Neural cell (in vitro differentiated cells): ENCODE measurements at regions not wholly inside any gene's neighbourhood (a gene's known extent, or its start where the extent isn't known, plus 50 kb on each side); places are given as distances from the start of the nearest gene placed in this dataset.
A peak's percentile ranks its signal among the peaks of the same experiment; 100 is the strongest.

Experiments used
- H2AFZ ChIP-seq: fragments of 200-600, 300-800 bp; sonication (generic), shearing (Covaris generic); 2 replicates; pipeline ENCODE4 v1.6.0; 2014; ENCODE audit warnings: low read depth, mild to moderate bottlenecking, antibody characterized with exemption, low read length, moderate library complexity
- H3F3A ChIP-seq: fragments of 200-600 bp; shearing (Covaris generic); 2 replicates; pipeline ENCODE4 v1.6.1; 2016; ENCODE audit warnings: mild to moderate bottlenecking, moderate library complexity, mixed read lengths, antibody characterized with exemption, low read length; ENCODE audit not compliant: insufficient read depth, poor library complexity, severe bottlenecking
- H3K27ac ChIP-seq: fragments of 200-600, 300-800 bp; sonication (generic), shearing (Covaris generic); 2 replicates; pipeline ENCODE4 v1.5.1; 2014; ENCODE audit warnings: mild to moderate bottlenecking, low read length, moderate library complexity
- H3K27me3 ChIP-seq: fragments of 300-800, 200-600 bp; sonication (generic), shearing (Covaris generic); 2 replicates; pipeline ENCODE4 v1.6.0; 2014; ENCODE audit warnings: mild to moderate bottlenecking, low read depth, low read length, moderate library complexity; ENCODE audit not compliant: insufficient read depth
- H3K36me3 ChIP-seq: fragments of 300-800, 200-600 bp; sonication (generic), shearing (Covaris generic); 2 replicates; pipeline ENCODE4 v1.5.1; 2014; ENCODE audit warnings: mild to moderate bottlenecking, antibody characterized with exemption, low read length, moderate library complexity; ENCODE audit not compliant: insufficient read depth
- H3K4me2 ChIP-seq: fragments of 300-800, 200-600 bp; sonication (generic), shearing (Covaris generic); 2 replicates; pipeline ENCODE4 v1.6.0; 2014; ENCODE audit warnings: mild to moderate bottlenecking, low read length
- H3K4me3 ChIP-seq: fragments of 300-800, 200-600 bp; sonication (generic), shearing (Covaris generic); 2 replicates; pipeline ENCODE4 v1.5.1; 2014; ENCODE audit warnings: mild to moderate bottlenecking, low read length, moderate library complexity
- H3K79me2 ChIP-seq: fragments of 200-600 bp; shearing (Covaris generic); replicated peaks from 2 replicates; pipeline ENCODE4 v1.6.0; 2014; ENCODE audit warnings: mild to moderate bottlenecking, low read length, moderate library complexity; ENCODE audit not compliant: insufficient read depth
- H3K9ac ChIP-seq: fragments of 300-800, 200-600 bp; sonication (generic), shearing (Covaris generic); 2 replicates; pipeline ENCODE4 v1.6.1; 2016; ENCODE audit warnings: mild to moderate bottlenecking, low read length, mixed read lengths
- H3K9me2 ChIP-seq: fragments of 200-600 bp; shearing (Covaris generic); 2 replicates; pipeline ENCODE4 v1.6.1; 2016; ENCODE audit warnings: mild to moderate bottlenecking, low read length, mixed read lengths; ENCODE audit not compliant: insufficient read depth
- H3K9me3 ChIP-seq: fragments of 200-600, 300-800 bp; sonication (generic), shearing (Covaris generic); 2 replicates; pipeline ENCODE4 v1.6.1; 2016; ENCODE audit warnings: mild to moderate bottlenecking, mixed run types, low read length, moderate library complexity, mixed read lengths
- H4K20me1 ChIP-seq: fragments of 200-600 bp; shearing (Covaris generic); 2 replicates; pipeline ENCODE4 v1.6.1; 2016; ENCODE audit warnings: mild to moderate bottlenecking, mixed run types; ENCODE audit not compliant: insufficient read depth
- CTCF ChIP-seq: fragments of 450-650 bp; IDR thresholded peaks from 2 replicates; pipeline ENCODE4 v1.5.1; 2014; ENCODE audit warnings: antibody characterized with exemption, mild to moderate bottlenecking, moderate library complexity; ENCODE audit not compliant: poor library complexity, severe bottlenecking
- EP300 ChIP-seq: fragments of 450-650 bp; conservative IDR thresholded peaks from 2 replicates; pipeline ENCODE4 v1.6.1; 2014; ENCODE audit warnings: antibody characterized with exemption, mild to moderate bottlenecking, moderate library complexity; ENCODE audit not compliant: poor library complexity, severe bottlenecking
- EZH2 ChIP-seq: fragments of 200-600, 300-800 bp; shearing (Covaris generic), sonication (generic); IDR thresholded peaks from 2 replicates; pipeline ENCODE4 v1.6.1; 2014; ENCODE audit warnings: antibody characterized with exemption, low read length, borderline replicate concordance, mild to moderate bottlenecking; ENCODE audit not compliant: insufficient read depth, poor library complexity, severe bottlenecking
- MXI1 ChIP-seq: fragments of 450-650 bp; conservative IDR thresholded peaks from 2 replicates; pipeline ENCODE4 v1.6.1; 2014; ENCODE audit warnings: antibody characterized with exemption, mild to moderate bottlenecking; ENCODE audit not compliant: poor library complexity, severe bottlenecking
- POLR2AphosphoS5 ChIP-seq: IDR thresholded peaks from 2 replicates; pipeline ENCODE4 v1.6.1; 2012
- RAD21 ChIP-seq: fragments of 450-650 bp; conservative IDR thresholded peaks from 2 replicates; pipeline ENCODE4 v1.6.1; 2014; ENCODE audit warnings: antibody characterized with exemption, mild to moderate bottlenecking, moderate library complexity
- TAF1 ChIP-seq: IDR thresholded peaks from 2 replicates; pipeline ENCODE4 v1.6.1; 2012; ENCODE audit warnings: low read depth
- TF ChIP-seq, protein P1 (sequence below): IDR thresholded peaks from 2 replicates; pipeline ENCODE4 v1.6.1; 2012; ENCODE audit warnings: borderline replicate concordance

DNA sequence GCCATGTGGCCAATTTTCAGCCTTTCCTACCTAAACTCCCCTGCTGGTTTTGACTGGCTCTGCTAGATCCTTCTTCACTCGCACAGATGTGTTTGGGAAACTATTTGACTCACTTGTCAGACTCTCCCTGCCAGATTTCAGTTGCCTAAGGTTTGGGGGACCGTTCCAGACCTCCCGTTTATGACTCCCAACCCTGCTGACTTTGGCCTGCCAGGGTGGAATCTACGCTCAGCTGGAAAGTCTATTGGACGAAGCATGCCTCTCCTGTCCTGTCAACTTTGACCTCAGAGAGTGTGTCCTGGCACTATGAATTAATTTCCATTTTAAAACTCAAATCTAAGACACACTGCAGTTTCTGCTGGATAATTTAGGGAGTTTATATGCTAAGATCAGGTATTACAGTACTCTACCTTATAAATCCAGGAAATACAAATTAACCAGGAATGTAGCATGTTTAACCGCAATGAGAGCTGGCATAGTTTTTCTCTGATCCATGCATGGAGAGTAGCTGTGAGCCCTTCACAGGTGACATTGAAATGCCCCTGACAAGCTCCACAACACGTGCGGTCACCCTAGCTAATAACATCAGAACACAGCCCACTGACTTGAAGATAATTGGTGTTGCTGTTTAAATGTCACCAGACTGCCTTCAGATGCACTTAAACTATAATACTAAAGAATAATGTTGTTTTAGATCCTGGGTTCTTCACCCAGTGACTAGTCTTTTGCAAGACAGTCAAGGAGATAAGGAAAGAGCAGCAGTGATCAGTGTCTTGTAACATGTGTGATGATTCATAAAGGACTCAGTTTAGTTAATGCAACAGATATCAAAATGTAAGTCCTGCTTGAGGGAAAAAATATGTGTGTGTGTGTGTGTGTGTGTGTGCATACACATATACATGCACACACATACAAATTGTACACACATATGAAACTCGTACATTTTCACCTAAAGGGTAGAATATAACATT lies 223.0 kb upstream of the MCTP2 start:
- H3K27me3 ChIP-seq, result no peaks in the 10 kb centered on the region
- H3K9ac ChIP-seq, result no peak overlapping the region
- no peak overlapping the region for H3K27ac ChIP-seq
- H3K4me3 ChIP-seq, result no peak overlapping the region
- no peak overlapping the region for H2AFZ ChIP-seq
- TF ChIP-seq, protein P1, sequence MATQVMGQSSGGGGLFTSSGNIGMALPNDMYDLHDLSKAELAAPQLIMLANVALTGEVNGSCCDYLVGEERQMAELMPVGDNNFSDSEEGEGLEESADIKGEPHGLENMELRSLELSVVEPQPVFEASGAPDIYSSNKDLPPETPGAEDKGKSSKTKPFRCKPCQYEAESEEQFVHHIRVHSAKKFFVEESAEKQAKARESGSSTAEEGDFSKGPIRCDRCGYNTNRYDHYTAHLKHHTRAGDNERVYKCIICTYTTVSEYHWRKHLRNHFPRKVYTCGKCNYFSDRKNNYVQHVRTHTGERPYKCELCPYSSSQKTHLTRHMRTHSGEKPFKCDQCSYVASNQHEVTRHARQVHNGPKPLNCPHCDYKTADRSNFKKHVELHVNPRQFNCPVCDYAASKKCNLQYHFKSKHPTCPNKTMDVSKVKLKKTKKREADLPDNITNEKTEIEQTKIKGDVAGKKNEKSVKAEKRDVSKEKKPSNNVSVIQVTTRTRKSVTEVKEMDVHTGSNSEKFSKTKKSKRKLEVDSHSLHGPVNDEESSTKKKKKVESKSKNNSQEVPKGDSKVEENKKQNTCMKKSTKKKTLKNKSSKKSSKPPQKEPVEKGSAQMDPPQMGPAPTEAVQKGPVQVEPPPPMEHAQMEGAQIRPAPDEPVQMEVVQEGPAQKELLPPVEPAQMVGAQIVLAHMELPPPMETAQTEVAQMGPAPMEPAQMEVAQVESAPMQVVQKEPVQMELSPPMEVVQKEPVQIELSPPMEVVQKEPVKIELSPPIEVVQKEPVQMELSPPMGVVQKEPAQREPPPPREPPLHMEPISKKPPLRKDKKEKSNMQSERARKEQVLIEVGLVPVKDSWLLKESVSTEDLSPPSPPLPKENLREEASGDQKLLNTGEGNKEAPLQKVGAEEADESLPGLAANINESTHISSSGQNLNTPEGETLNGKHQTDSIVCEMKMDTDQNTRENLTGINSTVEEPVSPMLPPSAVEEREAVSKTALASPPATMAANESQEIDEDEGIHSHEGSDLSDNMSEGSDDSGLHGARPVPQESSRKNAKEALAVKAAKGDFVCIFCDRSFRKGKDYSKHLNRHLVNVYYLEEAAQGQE, result no peak
- no peak for TF ChIP-seq TAF1
- TF ChIP-seq EP300, result peak; percentile 74
- TF ChIP-seq CTCF, result no peak
- peak; percentile 82 for TF ChIP-seq POLR2AphosphoS5
- TF ChIP-seq RAD21, result no peak
- no peaks in the 10 kb centered on the region for H4K20me1 ChIP-seq
- no peaks in the 10 kb centered on the region for H3K79me2 ChIP-seq
- H3K4me2 ChIP-seq, result no peak overlapping the region
- H3K9me3 ChIP-seq, result no peaks in the 10 kb centered on the region
- H3F3A ChIP-seq, result no peaks in the 10 kb centered on the region
- H3K9me2 ChIP-seq, result no peaks in the 10 kb centered on the region
- no peaks in the 10 kb centered on the region for H3K36me3 ChIP-seq

- TF ChIP-seq MXI1 (no peak), EZH2 (no peak)
- no peak overlapping the region for H3K9ac ChIP-seq
- H4K20me1 ChIP-seq, result no peaks in the 10 kb centered on the region
- no peaks in the 10 kb centered on the region for H3K9me2 ChIP-seq
- H3K4me2 ChIP-seq, result no peak overlapping the region
- H3K27ac ChIP-seq, result no peak overlapping the region
- H3K9me3 ChIP-seq, result no peaks in the 10 kb centered on the region
- no peaks in the 10 kb centered on the region for H3K27me3 ChIP-seq
- no peaks in the 10 kb centered on the region for H3K36me3 ChIP-seq
- no peak overlapping the region for H2AFZ ChIP-seq
- no peak overlapping the region for H3K4me3 ChIP-seq
- H3F3A ChIP-seq, result no peaks in the 10 kb centered on the region
- no peaks in the 10 kb centered on the region for H3K79me2 ChIP-seq
Measured at GRCh38 chr15:94004697-94005096, 226.7 kb upstream of the MCTP2 start.

GRCh38 chr15:94002041-94002440 lies 229.3 kb upstream of the MCTP2 start:
- no peak overlapping the region for H3K4me3 ChIP-seq
- H4K20me1 ChIP-seq, result no peaks in the 10 kb centered on the region
- no peaks in the 10 kb centered on the region for H3K36me3 ChIP-seq
- no peaks in the 10 kb centered on the region for H3F3A ChIP-seq
- H3K4me2 ChIP-seq, result no peak overlapping the region
- H3K27me3 ChIP-seq, result no peaks in the 10 kb centered on the region
- no peak overlapping the region for H3K9ac ChIP-seq
- H3K79me2 ChIP-seq, result no peaks in the 10 kb centered on the region
- H2AFZ ChIP-seq, result no peak overlapping the region
- no peak overlapping the region for H3K27ac ChIP-seq
- TF ChIP-seq POLR2AphosphoS5 (no peak), CTCF (no peak), TAF1 (no peak), EP300 (no peak), EZH2 (no peak), MXI1 (no peak), RAD21 (no peak)
- no peaks in the 10 kb centered on the region for H3K9me3 ChIP-seq
- H3K9me2 ChIP-seq, result no peaks in the 10 kb centered on the region
